ENCODE measurements at regions not wholly inside any gene's neighbourhood (a gene's known extent, or its start where the extent isn't known, plus 50 kb on each side); places are given as distances from the start of the nearest gene placed in this dataset.

DNA sequence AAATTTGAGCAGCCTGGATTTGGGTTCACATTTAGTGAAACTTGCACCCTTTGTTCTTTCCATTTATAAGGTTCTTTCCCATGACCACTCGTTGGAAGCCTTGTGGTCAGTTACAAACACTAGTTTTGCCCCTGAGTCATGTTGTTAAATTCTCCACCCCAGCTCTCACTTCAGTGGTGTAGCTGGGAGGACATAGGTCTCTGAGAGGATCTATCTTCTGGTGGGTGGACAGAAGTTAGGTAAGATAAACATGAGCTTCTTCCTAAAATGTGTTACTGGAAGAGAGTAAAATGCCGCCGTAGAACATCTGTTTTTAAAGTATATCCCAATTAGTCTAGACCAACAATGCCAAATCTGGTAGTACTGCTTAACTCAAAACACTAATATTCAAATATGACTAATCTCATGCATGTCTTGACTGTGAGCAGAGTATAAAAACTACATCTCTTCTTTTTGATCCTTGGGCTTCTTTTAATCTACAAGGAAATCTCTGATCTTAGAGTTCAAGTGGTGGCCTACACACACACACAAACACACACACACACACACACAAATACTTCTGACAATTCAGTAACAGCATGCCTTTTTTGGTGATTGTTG is 162.6 kb upstream of the FN1 start:
- Histone ChIP-seq H3K9ac (ENCODE audit: low read length) (no peak overlapping the region), H3K4me1 (ENCODE audit: insufficient read depth, low read length) (peaks cover 9% of the 10 kb centered on the region), H3K4me2 (ENCODE audit: low read length) (no peak overlapping the region), H3F3A (ENCODE audit: low read length, unreplicated experiment) (no peaks in the 10 kb centered on the region), H3K9me2 (replicated peaks; ENCODE audit: low read length) (no peaks in the 10 kb centered on the region), H3K79me2 (ENCODE audit: low read length) (no peaks in the 10 kb centered on the region), H3K27ac (ENCODE audit: low read length) (no peak overlapping the region), H3K4me3 (ENCODE audit: low read length) (no peak overlapping the region), H4K20me1 (ENCODE audit: low read length) (no peaks in the 10 kb centered on the region), H3K36me3 (ENCODE audit: low read depth, low read length) (no peaks in the 10 kb centered on the region), H3K27me3 (ENCODE audit: low read length) (no peaks in the 10 kb centered on the region), H3K9me3 (ENCODE audit: low read length) (no peaks in the 10 kb centered on the region), H2AFZ (ENCODE audit: low read length) (0 out of 2 replicates have a peak overlapping the region, but pooled peaks have one; percentile 4)
- BruUV-seq (replicated peaks): no TSS peak
- ATAC-seq: peak; percentile 61; the same call in 1 of the 2 replicates
- ChIA-PET POLR2A (ENCODE audit: unreplicated experiment) (no interaction called here), CTCF (no interaction called here)
- TF ChIP-seq EZH2 (IDR thresholded peaks at IDR 0.05; ENCODE audit: low read length, unreplicated experiment) (no peak), EZH2phosphoT487 (IDR thresholded peaks at IDR 0.05; ENCODE audit: borderline replicate concordance, low read length) (no peak)
- TF ChIP-seq, protein P1, sequence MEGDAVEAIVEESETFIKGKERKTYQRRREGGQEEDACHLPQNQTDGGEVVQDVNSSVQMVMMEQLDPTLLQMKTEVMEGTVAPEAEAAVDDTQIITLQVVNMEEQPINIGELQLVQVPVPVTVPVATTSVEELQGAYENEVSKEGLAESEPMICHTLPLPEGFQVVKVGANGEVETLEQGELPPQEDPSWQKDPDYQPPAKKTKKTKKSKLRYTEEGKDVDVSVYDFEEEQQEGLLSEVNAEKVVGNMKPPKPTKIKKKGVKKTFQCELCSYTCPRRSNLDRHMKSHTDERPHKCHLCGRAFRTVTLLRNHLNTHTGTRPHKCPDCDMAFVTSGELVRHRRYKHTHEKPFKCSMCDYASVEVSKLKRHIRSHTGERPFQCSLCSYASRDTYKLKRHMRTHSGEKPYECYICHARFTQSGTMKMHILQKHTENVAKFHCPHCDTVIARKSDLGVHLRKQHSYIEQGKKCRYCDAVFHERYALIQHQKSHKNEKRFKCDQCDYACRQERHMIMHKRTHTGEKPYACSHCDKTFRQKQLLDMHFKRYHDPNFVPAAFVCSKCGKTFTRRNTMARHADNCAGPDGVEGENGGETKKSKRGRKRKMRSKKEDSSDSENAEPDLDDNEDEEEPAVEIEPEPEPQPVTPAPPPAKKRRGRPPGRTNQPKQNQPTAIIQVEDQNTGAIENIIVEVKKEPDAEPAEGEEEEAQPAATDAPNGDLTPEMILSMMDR (conservative IDR thresholded peaks at IDR 0.05; ENCODE audit: low read depth, low read length): no peak
- peak; percentile 51 for DNase-seq
- intact Hi-C loops (cut with micrococcal nuclease): no loop called here

DNA sequence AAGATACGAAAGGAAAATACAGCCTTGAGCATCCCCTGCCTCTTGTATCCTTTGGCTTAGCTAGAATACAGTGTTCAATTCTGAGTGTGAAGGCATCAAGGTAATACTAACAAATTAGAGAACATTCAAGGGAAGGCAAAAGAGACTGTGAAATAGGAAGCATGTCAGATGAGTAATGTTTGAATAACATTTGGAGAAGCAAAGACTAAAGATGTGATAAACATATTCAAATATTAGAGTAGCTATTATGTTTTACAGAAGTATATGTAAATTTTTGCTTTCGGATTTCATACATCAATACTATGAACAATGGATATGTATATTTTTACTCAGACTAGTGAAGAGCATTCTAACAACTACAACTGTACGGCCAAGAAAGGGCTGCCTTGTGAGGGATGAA is 161.7 kb upstream of the FN1 start:
- no peaks in the 10 kb centered on the region for H3F3A ChIP-seq (ENCODE audit: low read length, unreplicated experiment)
- intact Hi-C loops (cut with micrococcal nuclease): no loop called here
- H3K27ac ChIP-seq (ENCODE audit: low read length): no peak overlapping the region
- H3K9me2 ChIP-seq (replicated peaks; ENCODE audit: low read length): no peaks in the 10 kb centered on the region
- H3K4me2 ChIP-seq (ENCODE audit: low read length): no peak overlapping the region
- no peaks in the 10 kb centered on the region for H3K27me3 ChIP-seq (ENCODE audit: low read length)
- no peaks in the 10 kb centered on the region for H3K36me3 ChIP-seq (ENCODE audit: low read depth, low read length)
- ChIA-PET CTCF (interaction anchor here (0.6 kb wide), 1 partner anchor 416 kb away, joined by 7 read pairs; no protein-coding TSS in a partner anchor), POLR2A (ENCODE audit: unreplicated experiment) (no interaction called here)
- peaks cover 9% of the 10 kb centered on the region for H3K4me1 ChIP-seq (ENCODE audit: insufficient read depth, low read length)
- TF ChIP-seq EZH2 (IDR thresholded peaks at IDR 0.05; ENCODE audit: low read length, unreplicated experiment) (no peak), EZH2phosphoT487 (IDR thresholded peaks at IDR 0.05; ENCODE audit: borderline replicate concordance, low read length) (no peak)
- TF ChIP-seq, protein P1 (conservative IDR thresholded peaks at IDR 0.05; ENCODE audit: low read depth, low read length): no peak
- no peaks in the 10 kb centered on the region for H3K79me2 ChIP-seq (ENCODE audit: low read length)
- no peak overlapping the region for H2AFZ ChIP-seq (ENCODE audit: low read length)
- no peaks in the 10 kb centered on the region for H3K9me3 ChIP-seq (ENCODE audit: low read length)
- H3K4me3 ChIP-seq (ENCODE audit: low read length): no peak overlapping the region
- H3K9ac ChIP-seq (ENCODE audit: low read length): no peak overlapping the region
- DNase-seq (no peak), ATAC-seq (peak; percentile 54)
- no TSS peak for BruUV-seq (replicated peaks)
- no peaks in the 10 kb centered on the region for H4K20me1 ChIP-seq (ENCODE audit: low read length)

DNA sequence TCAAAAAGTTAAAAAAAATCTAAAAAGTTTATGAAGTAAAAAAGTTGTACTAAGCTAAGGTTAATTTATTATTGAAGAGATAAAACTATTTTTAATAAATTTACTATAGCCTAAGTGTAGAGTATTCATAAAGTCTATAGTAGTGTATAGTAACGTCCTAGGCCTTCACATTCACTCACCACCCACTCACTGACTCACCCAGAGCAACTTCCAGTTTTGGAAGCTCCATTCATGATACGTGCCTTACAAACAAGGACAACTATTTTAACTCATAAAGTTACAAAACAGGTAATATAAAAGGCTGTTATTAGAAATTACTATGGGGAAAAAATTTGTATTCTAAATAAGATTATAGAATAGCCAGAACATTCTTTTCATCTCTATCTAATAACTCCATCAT is 158.9 kb upstream of the FN1 start:
- no TSS peak for BruUV-seq (replicated peaks)

More for the DNA sequence above, 158.9 kb upstream of the FN1 start:
- intact Hi-C loops (cut with micrococcal nuclease): no loop called here
- Histone ChIP-seq H3K4me3 (ENCODE audit: low read length) (no peak overlapping the region), H3K4me2 (ENCODE audit: low read length) (no peak overlapping the region), H3K4me1 (ENCODE audit: insufficient read depth, low read length) (peaks cover 13% of the 10 kb centered on the region), H3K27ac (ENCODE audit: low read length) (no peak overlapping the region), H3K27me3 (ENCODE audit: low read length) (no peaks in the 10 kb centered on the region), H3K9me3 (ENCODE audit: low read length) (no peaks in the 10 kb centered on the region), H3K79me2 (ENCODE audit: low read length) (no peaks in the 10 kb centered on the region), H3K9me2 (replicated peaks; ENCODE audit: low read length) (no peaks in the 10 kb centered on the region), H3K36me3 (ENCODE audit: low read depth, low read length) (no peaks in the 10 kb centered on the region), H3F3A (ENCODE audit: low read length, unreplicated experiment) (no peaks in the 10 kb centered on the region), H2AFZ (ENCODE audit: low read length) (no peak overlapping the region), H4K20me1 (ENCODE audit: low read length) (no peaks in the 10 kb centered on the region), H3K9ac (ENCODE audit: low read length) (no peak overlapping the region)
- peak; percentile 27 for DNase-seq
- no peak for TF ChIP-seq EZH2 (IDR thresholded peaks at IDR 0.05; ENCODE audit: low read length, unreplicated experiment)
- TF ChIP-seq, protein P1 (conservative IDR thresholded peaks at IDR 0.05; ENCODE audit: low read depth, low read length): no peak
- no peak for TF ChIP-seq EZH2phosphoT487 (IDR thresholded peaks at IDR 0.05; ENCODE audit: borderline replicate concordance, low read length)
- ChIA-PET CTCF (no interaction called here), POLR2A (ENCODE audit: unreplicated experiment) (no interaction called here)
- ATAC-seq: no peak
